Pons (tissue), 1 donor: ENCODE measurements at regions not wholly inside any gene's neighbourhood (a gene's known extent, or its start where the extent isn't known, plus 50 kb on each side); places are given as distances from the start of the nearest gene placed in this dataset.
"Not testable (repeated sequence)": the region's sequence is repeated elsewhere in the genome, so short reads cannot be mapped to it uniquely, and the experiment has no call there.

Experiments
- DNase-seq: peaks from one replicate; pipeline ENCODE4 v3.0.0-alpha.2; 2016; ENCODE audit warnings: low spot score

DNA sequence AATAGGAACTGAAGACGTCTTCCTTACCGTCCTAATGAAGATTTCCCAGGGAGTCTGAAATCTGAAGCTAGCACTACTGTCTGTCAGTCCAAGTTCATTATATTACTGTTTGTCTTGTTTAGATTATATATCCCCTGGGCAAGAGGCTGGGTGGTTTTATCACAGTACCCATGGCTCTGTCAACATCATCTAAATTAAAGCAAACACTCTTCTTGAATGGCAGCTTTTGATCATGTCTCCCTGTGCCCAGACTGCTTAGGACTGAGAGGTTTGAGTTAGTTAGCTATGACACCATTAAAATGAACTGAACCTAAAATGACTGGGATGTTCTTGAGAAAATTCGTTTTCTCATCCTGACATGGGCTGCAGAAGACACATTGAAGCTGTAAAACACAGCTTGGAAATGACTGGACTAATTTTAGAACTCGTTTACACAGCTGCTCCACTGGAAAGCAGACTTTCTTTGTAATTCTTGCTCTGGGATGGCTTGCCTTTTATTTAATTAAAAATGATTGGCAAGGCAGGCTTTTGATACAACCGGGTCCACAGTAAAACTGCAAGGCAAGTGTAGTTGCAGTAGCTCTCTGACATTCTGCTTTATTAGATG is 243.5 kb downstream of the MFSD1 start:
- no peak for DNase-seq

DNA sequence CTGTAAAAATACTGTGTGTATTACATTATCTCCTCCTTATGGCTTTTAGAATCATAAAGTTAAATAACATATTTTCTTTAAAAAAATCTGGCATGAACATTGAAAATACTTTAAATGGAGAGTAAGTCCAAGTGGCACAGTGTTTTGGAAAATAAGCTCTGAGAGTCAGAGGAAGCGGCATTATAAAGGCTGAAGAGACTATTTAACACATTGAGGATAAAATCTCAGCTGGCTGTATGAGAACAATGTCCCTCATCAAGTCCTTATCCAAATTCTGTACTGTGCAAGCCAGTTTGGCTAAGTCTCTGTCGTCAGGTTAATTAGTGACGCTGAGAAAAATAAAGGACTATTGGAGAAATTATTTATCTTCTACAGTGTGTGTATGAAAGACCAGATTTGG is 245.5 kb downstream of the MFSD1 start:
- no peak for DNase-seq

GRCh38 chr3:159052494-159052893 is 250.6 kb downstream of the MFSD1 start:
- not testable (repeated sequence) for DNase-seq

DNA sequence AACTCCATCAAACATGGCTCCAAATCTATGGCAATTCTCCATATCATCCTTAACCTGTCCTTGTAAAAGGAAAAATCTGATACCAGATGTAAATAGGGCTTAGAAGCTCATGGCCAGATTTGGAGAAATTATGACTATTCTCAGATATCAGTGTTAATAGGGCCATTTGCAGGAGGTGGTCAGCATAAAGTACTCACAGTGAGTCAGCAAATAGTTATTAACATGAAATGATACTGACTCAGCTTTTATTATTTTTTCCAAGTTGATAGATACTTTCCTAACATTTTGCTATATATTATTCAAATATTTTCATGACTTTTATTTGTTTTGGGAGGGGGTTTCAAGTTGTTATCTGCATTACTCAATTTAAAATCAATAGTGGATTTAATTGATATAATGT is 255.8 kb downstream of the MFSD1 start:
- no peak for DNase-seq

- no peak for DNase-seq
Measured at GRCh38 chr3:159058859-159059258, 257.0 kb downstream of the MFSD1 start.

DNA sequence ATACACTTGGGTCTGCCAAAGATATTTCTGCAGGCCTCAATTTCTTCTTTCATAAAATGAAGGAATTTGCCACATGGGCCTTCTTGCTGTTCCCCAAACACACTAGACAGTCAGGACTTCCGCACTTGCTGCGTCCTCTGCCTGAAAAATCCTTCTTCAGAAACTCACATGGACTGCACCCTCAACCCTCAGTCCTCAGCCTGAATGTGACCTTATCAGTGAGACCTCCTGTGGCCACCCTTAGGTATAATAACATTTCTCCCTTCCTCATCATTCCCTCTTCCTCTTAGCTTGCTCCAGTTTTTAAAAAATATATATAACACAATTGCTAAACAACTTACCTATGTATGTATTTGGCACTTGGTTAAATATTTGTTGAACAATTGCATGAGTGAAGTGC is 257.5 kb downstream of the MFSD1 start:
- no peak for DNase-seq

- no peak for DNase-seq
Measured at GRCh38 chr3:159062734-159063410, 261.0 kb downstream of the MFSD1 start.

DNA sequence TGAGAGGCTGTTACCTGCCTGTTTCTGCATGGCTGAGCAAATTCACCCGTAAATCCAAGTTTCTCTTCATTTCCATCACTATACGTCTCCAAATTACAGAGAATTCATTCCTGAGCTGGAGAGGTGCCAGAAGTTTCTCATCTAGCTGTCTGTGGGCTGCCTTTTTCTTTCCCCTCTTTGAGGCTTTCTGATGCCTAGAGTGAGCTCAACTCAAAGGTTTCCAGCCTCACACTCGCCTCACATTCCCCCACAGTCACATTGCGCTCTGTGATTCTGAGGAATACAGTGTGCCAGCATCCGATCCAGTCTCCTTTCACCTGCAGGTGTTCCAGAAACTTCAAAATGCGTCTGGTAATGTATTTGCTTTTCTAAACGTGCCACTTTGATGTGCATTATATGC is 267.2 kb downstream of the MFSD1 start, which contains the start of gene IQCJ:
IQCJ (plus strand) TSS at position 229 of the 400 bp plus-strand sequence.
- DNase-seq, result peak; percentile 15

DNA sequence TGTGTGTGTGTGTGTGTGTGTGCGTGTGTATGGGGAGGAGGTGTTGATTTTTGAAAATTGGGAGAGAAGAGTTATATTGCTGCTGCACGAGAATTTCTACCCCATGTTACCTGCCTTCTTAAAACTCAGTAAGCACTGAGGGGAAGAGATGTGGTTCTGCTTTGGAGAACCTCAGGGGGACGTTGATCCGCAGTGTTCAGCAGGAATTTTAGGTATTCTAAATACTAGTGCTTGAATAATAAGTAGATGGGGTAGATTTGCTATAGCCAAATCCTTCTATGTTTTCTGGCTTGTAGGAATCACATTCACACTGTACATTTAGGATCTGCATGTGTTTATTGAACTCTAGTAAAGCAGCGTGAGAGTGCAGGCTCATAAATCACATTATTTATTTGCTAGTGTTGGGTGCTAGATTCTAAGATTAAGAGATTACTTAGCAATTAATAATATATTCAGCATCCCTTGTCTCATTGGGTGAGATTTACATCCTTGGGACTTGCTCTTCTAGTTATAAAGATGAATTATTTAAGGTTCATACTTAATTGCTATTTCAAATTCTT is 268.1 kb downstream of the MFSD1 start:
- DNase-seq, result no peak

GRCh38 chr3:159074756-159075701 is 273.2 kb downstream of the MFSD1 start:
- DNase-seq, result no peak

DNA sequence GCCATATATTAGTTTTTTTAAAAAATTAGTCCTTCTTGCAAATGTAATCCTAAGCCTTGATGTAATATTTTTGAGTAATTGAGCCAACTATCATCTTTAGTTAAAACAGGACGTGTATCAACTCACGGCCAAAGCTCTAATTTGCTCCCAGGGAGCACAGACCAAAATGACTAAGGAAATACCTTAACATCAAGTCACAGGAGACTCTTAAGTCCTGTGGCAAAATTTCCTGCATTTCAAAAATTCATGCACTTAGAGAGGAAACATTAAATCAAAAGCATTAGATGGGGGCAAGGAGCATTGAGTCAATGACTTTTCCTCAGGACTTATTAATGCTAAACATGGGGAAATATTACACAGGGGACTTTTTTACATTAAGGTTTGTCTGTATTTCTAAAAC is 276.0 kb downstream of the MFSD1 start:
- no peak for DNase-seq

- no peak for DNase-seq
Measured at GRCh38 chr3:159080256-159080655, 278.4 kb downstream of the MFSD1 start.

GRCh38 chr3:159080821-159081220 is 279.0 kb downstream of the MFSD1 start:
- DNase-seq, result no peak

DNA sequence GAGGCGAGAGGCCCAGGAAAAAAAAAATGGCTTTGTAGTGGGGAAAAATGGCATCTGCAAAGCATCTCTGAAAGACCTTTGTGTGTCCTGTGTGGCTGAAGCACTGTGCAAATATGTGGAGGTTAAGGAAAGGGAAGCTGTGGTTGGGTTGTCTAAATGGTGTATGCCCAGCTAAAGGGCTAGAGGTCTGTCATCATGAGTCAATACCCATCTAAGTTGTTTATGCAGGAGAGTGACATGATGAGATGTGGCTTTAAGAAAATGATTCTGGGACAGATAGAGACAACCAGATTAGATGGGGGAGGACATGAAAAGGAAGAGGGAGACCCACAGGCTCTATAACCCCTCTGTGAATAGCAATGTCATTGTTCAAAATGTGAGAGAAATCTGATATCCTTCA is 280.7 kb downstream of the MFSD1 start:
- no peak for DNase-seq

GRCh38 chr3:159091936-159092335 is 290.1 kb downstream of the MFSD1 start:
- DNase-seq, result no peak

- no peak for DNase-seq
Measured at GRCh38 chr3:159102001-159102400, 300.1 kb downstream of the MFSD1 start.

DNA sequence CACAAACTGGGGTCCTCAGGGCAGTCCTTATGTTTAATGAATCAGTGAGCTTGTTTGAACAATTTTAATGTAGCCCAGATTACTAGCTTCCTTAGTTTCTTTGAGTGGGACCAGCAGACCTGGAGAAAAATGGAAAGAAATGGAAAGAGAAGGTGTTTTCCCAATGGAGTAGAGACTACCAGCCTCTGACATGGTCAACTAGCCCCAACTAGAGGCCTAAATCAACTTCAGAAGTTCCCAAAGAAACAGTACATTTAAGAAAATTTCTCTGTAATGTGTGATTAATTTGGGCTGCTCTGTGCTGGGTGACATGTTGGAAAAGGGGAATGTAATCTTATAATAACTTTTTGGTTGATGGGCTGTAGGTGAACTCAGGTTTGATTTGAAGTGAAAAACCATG is 310.9 kb downstream of the MFSD1 start:
- no peak for DNase-seq

DNA sequence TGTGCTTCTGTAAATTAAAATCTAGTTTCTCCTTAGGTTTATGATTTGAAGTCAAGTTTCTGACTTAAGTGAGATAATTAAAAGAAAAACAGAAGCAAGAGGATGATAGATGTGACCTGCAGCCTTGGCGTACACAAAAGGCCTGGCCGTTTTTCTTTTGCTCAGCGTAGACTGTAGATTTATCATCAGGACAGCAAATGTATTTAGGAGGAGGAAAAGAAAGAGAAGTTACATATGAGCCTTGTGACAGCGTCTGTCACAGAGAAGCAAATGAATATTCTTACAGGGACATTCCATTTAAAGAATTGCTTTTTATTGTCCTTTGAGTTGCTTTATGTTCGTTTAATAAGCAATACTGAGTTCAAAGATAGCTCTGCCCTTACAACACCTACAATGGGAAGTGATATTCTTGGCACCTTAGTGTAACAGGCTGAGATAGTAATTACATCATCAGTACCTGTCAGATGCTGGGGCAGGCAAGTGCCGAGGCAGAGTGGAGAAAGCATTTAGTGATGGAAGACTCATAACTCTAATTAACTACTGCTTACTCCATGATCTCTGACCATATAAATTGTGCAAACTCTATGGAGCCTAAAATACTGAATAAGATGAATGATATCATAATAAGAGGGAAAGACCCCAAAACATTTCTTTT is 311.5 kb downstream of the MFSD1 start:
- DNase-seq, result no peak

DNA sequence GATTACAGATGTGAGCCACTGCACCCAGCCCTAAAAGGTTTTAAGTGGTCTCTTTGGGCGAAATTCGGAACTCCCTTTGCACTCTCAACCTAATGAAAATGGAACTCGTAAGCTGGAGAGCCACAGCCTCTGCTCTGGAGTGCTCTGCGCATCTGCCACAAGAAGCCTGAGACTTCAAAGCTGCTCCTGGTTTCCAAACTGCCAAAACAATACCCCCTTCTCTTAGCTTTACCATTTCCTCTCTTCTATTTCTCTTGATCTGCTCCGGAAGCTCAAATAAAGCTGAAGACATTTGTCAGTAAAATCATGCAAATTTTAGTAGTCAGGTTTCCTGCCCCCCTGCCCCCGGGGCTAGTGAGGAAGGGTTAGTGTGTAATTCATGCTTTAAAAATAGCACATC is 312.7 kb downstream of the MFSD1 start:
- no peak for DNase-seq

GRCh38 chr3:159123877-159124276 is 322.0 kb downstream of the MFSD1 start:
- DNase-seq, result no peak

- no peak for DNase-seq
Measured at GRCh38 chr3:159126261-159127020, 324.6 kb downstream of the MFSD1 start.
